ENCODE measurements at regions not wholly inside any gene's neighbourhood (a gene's known extent, or its start where the extent isn't known, plus 50 kb on each side); places are given as distances from the start of the nearest gene placed in this dataset.

DNA sequence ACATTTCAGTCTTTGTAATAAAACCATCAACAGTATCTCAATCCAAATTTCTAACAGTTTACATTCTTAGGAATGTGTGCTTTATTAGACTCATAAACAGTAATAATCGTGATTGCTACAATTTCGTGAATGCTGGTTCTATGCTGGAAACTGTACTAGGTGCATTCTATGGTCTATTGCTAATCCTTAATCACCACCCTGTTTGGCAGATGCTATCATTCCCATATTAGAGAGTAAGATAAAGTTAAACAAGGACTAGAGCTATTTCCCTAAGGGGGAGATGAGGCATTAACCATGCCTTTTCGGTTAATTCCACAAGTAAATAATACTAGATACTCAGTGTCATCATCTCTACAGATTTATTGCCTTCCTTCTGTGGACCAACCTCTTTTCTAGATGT, 244.0 kb downstream of the PAX3 start:
- intact Hi-C loops (cut with micrococcal nuclease) = loop anchor here (5.0 kb wide), 1 partner anchor 507 kb away; no protein-coding TSS in a partner anchor
- Mint-ChIP-seq H3K4me1 (ENCODE audit: low read depth) (no peaks in the 10 kb centered on the region), H3K27me3 (ENCODE audit: insufficient read depth) (peaks cover 5% of the 10 kb centered on the region), H3K9me3 (no peaks in the 10 kb centered on the region), H3K4me3 (no peak overlapping the region), H3K36me3 (ENCODE audit: low read depth) (no peaks in the 10 kb centered on the region), H3K27ac (no peak overlapping the region)
- no peak for DNase-seq (ENCODE audit: low spot score)

- no peak overlapping the region for H3K4me3 Mint-ChIP-seq
- no peak for DNase-seq (ENCODE audit: low spot score)
- peaks cover 5% of the 10 kb centered on the region for H3K27me3 Mint-ChIP-seq (ENCODE audit: insufficient read depth)
- H3K36me3 Mint-ChIP-seq (ENCODE audit: low read depth) = no peaks in the 10 kb centered on the region
- no peaks in the 10 kb centered on the region for H3K9me3 Mint-ChIP-seq
- intact Hi-C loops (cut with micrococcal nuclease) = no loop called here
- no peaks in the 10 kb centered on the region for H3K4me1 Mint-ChIP-seq (ENCODE audit: low read depth)
- no peak overlapping the region for H3K27ac Mint-ChIP-seq
Observed at GRCh38 chr2:222052934-222053367, 245.8 kb downstream of the PAX3 start.

- Mint-ChIP-seq H3K27ac (no peak overlapping the region), H3K4me3 (no peak overlapping the region), H3K9me3 (no peaks in the 10 kb centered on the region), H3K36me3 (ENCODE audit: low read depth) (no peaks in the 10 kb centered on the region), H3K4me1 (ENCODE audit: low read depth) (no peaks in the 10 kb centered on the region), H3K27me3 (ENCODE audit: insufficient read depth) (peaks cover 5% of the 10 kb centered on the region)
- intact Hi-C loops (cut with micrococcal nuclease) = no loop called here
- no peak for DNase-seq (ENCODE audit: low spot score)
Observed at GRCh38 chr2:222050981-222051380, 247.8 kb downstream of the PAX3 start.

- H3K9me3 Mint-ChIP-seq = no peaks in the 10 kb centered on the region
- peaks cover 4% of the 10 kb centered on the region for H3K27me3 Mint-ChIP-seq (ENCODE audit: insufficient read depth)
- no peak overlapping the region for H3K4me3 Mint-ChIP-seq
- intact Hi-C loops (cut with micrococcal nuclease) = no loop called here
- H3K4me1 Mint-ChIP-seq (ENCODE audit: low read depth) = no peaks in the 10 kb centered on the region
- no peak for DNase-seq (ENCODE audit: low spot score)
- H3K36me3 Mint-ChIP-seq (ENCODE audit: low read depth) = no peaks in the 10 kb centered on the region
- no peak overlapping the region for H3K27ac Mint-ChIP-seq
Observed at GRCh38 chr2:222049946-222050345, 248.9 kb downstream of the PAX3 start.

DNA sequence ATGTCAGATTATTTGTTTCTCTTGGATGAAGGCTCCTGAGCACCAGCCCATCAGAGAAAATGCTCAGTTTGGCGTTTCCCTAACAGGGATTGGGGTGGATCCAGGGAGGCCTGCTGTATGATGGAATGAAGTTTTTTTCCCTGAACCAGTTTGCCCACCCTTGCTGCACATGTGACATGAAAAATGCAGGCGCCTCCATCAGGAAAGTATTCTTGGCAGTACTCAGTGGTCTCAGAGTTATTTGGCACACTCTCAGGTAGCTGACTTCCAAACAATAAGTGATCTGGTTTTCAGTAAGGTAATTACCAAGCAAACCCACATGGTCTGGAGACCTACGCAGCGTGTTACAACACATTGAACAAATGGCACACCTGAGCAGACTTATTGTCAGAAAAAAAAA, 254.9 kb downstream of the PAX3 start:
- H3K4me3 Mint-ChIP-seq = no peak overlapping the region
- H3K27me3 Mint-ChIP-seq (ENCODE audit: insufficient read depth) = no peaks in the 10 kb centered on the region
- H3K9me3 Mint-ChIP-seq = no peaks in the 10 kb centered on the region
- no peak overlapping the region for H3K27ac Mint-ChIP-seq
- DNase-seq (ENCODE audit: low spot score) = no peak
- H3K4me1 Mint-ChIP-seq (ENCODE audit: low read depth) = no peaks in the 10 kb centered on the region
- intact Hi-C loops (cut with micrococcal nuclease) = no loop called here
- H3K36me3 Mint-ChIP-seq (ENCODE audit: low read depth) = no peaks in the 10 kb centered on the region

DNA sequence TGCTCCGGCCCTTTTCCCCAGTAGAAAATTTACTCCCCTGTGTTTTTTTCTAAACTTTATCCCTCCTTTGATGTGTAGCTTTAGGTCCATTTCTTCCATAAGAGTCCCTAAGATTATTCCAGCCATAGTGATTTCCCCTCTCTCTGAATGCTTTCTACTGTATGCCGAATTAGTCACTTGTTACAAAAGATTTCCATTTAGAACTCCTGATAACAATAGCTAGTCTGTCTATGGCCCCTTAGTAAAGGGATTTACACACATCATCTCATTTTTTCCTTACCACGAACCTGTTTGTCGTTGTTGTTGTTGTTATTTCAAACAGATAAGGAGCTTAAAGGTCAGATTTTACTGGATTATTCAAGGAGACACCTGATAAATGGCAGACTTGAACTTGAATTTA, 256.1 kb downstream of the PAX3 start:
- no peak overlapping the region for H3K27ac Mint-ChIP-seq
- no peaks in the 10 kb centered on the region for H3K9me3 Mint-ChIP-seq
- no peak for DNase-seq (ENCODE audit: low spot score)
- no peaks in the 10 kb centered on the region for H3K36me3 Mint-ChIP-seq (ENCODE audit: low read depth)
- H3K4me1 Mint-ChIP-seq (ENCODE audit: low read depth) = no peaks in the 10 kb centered on the region
- intact Hi-C loops (cut with micrococcal nuclease) = no loop called here
- no peak overlapping the region for H3K4me3 Mint-ChIP-seq
- no peaks in the 10 kb centered on the region for H3K27me3 Mint-ChIP-seq (ENCODE audit: insufficient read depth)

- no peak overlapping the region for H3K27ac Mint-ChIP-seq
- no peaks in the 10 kb centered on the region for H3K27me3 Mint-ChIP-seq (ENCODE audit: insufficient read depth)
- intact Hi-C loops (cut with micrococcal nuclease) = no loop called here
- H3K4me3 Mint-ChIP-seq = no peak overlapping the region
- DNase-seq (ENCODE audit: low spot score) = no peak
- H3K9me3 Mint-ChIP-seq = no peaks in the 10 kb centered on the region
- no peaks in the 10 kb centered on the region for H3K36me3 Mint-ChIP-seq (ENCODE audit: low read depth)
- no peaks in the 10 kb centered on the region for H3K4me1 Mint-ChIP-seq (ENCODE audit: low read depth)
Observed at GRCh38 chr2:222040333-222040732, 258.5 kb downstream of the PAX3 start.

GRCh38 chr2:222039821-222040220, 259.0 kb downstream of the PAX3 start:
- no peak overlapping the region for H3K4me3 Mint-ChIP-seq
- intact Hi-C loops (cut with micrococcal nuclease) = no loop called here
- DNase-seq (ENCODE audit: low spot score) = no peak
- H3K27ac Mint-ChIP-seq = no peak overlapping the region
- no peaks in the 10 kb centered on the region for H3K4me1 Mint-ChIP-seq (ENCODE audit: low read depth)
- no peaks in the 10 kb centered on the region for H3K36me3 Mint-ChIP-seq (ENCODE audit: low read depth)
- no peaks in the 10 kb centered on the region for H3K9me3 Mint-ChIP-seq
- H3K27me3 Mint-ChIP-seq (ENCODE audit: insufficient read depth) = no peaks in the 10 kb centered on the region

GRCh38 chr2:222038067-222038802, 260.6 kb downstream of the PAX3 start:
- Mint-ChIP-seq H3K36me3 (ENCODE audit: low read depth) (no peaks in the 10 kb centered on the region), H3K4me3 (no peak overlapping the region), H3K4me1 (ENCODE audit: low read depth) (no peaks in the 10 kb centered on the region), H3K27me3 (ENCODE audit: insufficient read depth) (no peaks in the 10 kb centered on the region), H3K9me3 (no peaks in the 10 kb centered on the region), H3K27ac (no peak overlapping the region)
- intact Hi-C loops (cut with micrococcal nuclease) = no loop called here
- DNase-seq (ENCODE audit: low spot score) = no peak

DNA sequence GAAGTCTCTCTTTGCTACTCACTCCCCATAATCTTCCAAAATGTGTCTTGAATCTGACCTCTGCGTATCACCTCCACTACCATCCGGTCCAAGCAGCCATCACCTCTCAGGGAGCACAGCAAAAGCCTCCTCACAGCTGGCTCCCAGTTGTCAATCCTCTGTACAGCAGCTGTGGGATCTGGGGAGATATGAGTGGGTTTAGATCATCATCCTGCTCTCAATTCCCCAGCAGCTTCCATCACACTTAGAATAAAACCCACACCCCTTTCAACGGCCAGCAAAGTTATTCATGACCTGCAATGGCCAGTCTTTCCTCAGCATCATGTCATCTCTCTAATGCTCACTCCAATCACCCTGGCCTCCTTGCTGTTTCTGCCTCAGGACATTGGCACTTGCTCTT, 261.6 kb downstream of the PAX3 start:
- Mint-ChIP-seq H3K9me3 (no peaks in the 10 kb centered on the region), H3K27ac (no peak overlapping the region), H3K4me1 (ENCODE audit: low read depth) (no peaks in the 10 kb centered on the region), H3K4me3 (no peak overlapping the region), H3K27me3 (ENCODE audit: insufficient read depth) (no peaks in the 10 kb centered on the region), H3K36me3 (ENCODE audit: low read depth) (no peaks in the 10 kb centered on the region)
- intact Hi-C loops (cut with micrococcal nuclease) = no loop called here
- no peak for DNase-seq (ENCODE audit: low spot score)

DNA sequence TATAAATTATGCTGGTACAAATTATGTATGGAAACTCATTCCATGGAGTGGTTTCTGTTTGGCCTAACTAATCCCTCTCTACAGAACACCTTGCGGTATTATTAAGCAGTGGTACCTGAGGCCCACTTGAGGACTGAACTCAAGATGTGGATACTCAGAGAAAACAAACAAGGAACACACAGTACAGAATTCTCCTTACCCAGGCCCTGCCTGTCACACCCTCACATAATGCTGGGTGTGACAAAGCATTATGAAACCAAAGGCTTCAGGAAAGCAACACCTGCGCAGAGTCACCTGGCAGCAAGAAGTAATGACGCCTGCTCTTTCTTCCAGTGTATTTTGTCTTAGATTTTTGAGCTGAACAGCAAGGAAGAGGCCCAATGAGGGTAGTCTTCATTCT, 264.7 kb downstream of the PAX3 start:
- Mint-ChIP-seq H3K9me3 (no peaks in the 10 kb centered on the region), H3K27ac (no peak overlapping the region), H3K4me3 (no peak overlapping the region), H3K4me1 (ENCODE audit: low read depth) (no peaks in the 10 kb centered on the region), H3K27me3 (ENCODE audit: insufficient read depth) (no peaks in the 10 kb centered on the region), H3K36me3 (ENCODE audit: low read depth) (no peaks in the 10 kb centered on the region)
- no peak for DNase-seq (ENCODE audit: low spot score)
- intact Hi-C loops (cut with micrococcal nuclease) = no loop called here

DNA sequence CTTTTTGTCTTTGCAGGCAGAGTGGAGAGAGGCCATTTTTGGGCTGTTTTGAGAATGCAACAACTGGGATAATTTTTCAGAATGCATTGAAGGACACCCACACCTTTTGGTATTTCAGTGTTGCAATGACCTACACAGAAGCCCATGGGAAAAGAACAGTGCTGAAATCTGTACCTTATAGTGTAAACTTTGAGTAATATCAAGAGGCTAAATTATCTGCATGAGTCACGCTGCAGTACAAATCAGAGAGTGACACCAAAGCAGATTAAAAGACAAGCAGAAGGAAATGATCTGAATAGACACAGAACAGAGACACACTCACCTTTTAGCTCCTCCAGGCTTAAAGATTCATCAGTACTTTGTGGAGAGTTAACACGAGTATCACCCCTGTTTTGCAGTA, 265.3 kb downstream of the PAX3 start:
- Mint-ChIP-seq H3K4me3 (no peak overlapping the region), H3K9me3 (no peaks in the 10 kb centered on the region), H3K36me3 (ENCODE audit: low read depth) (no peaks in the 10 kb centered on the region), H3K27me3 (ENCODE audit: insufficient read depth) (no peaks in the 10 kb centered on the region), H3K4me1 (ENCODE audit: low read depth) (no peaks in the 10 kb centered on the region), H3K27ac (no peak overlapping the region)
- intact Hi-C loops (cut with micrococcal nuclease) = no loop called here
- no peak for DNase-seq (ENCODE audit: low spot score)

DNA sequence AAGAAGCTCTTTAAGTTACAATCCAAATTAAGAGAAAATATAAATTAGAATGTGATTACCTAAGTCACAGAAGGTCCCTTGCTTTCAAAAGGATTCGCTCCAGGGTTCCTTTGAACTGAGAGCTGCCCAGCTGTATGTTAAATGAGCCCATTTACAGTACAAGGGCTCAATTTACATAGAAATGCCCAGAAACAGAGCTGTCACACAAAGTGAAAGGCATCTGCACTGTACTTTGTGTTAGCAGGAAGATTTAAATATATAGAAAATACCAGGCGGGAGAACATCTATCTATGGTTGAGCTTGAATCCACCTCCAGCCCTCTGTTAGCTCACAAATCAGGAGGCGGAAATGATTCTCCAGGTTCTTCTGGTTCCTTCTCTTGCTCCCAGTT, 272.9 kb downstream of the PAX3 start:
- intact Hi-C loops (cut with micrococcal nuclease) = no loop called here
- Mint-ChIP-seq H3K4me3 (no peak overlapping the region), H3K36me3 (ENCODE audit: low read depth) (no peaks in the 10 kb centered on the region)

More for the DNA sequence above, 272.9 kb downstream of the PAX3 start:
- no peak for DNase-seq (ENCODE audit: low spot score)
- no peaks in the 10 kb centered on the region for H3K4me1 Mint-ChIP-seq (ENCODE audit: low read depth)
- H3K9me3 Mint-ChIP-seq = no peaks in the 10 kb centered on the region
- peaks cover 2% of the 10 kb centered on the region for H3K27me3 Mint-ChIP-seq (ENCODE audit: insufficient read depth)
- H3K27ac Mint-ChIP-seq = no peak overlapping the region
